NCI-H2107 treated with DMSO at 0.1 percent for 48 hours (cell line): ENCODE measurements at regions not wholly inside any gene's neighbourhood (a gene's known extent, or its start where the extent isn't known, plus 50 kb on each side); places are given as distances from the start of the nearest gene placed in this dataset.
A peak's percentile ranks its signal among the peaks of the same experiment; 100 is the strongest.

Source experiments
- DNase-seq: peaks from one replicate; lab custom pipeline; 2025; ENCODE audit not compliant: unreplicated experiment; lab: John Stamatoyannopoulos, UW

DNA sequence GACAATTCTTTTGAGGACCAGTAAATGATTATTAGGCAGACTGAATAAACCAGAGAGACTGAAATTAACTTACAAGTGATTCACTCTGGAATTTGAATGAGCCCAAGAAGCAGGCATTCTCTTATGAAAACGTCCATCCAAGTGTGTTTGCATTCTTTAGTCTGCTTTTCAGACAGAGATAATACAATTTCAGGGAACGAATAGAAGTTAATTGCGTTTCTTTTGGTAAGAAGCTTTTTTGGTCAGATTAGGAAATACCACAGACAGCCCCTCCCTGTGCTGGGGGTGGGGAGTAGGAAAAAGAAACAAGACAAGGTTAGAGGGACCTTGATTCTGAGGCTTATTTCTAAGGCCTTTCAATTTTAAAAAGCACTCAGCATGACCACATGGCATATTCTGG, 874.4 kb downstream of the SUCLG1 start:
- no peak for DNase-seq

- no peak for DNase-seq
These were observed 876.5 kb downstream of the SUCLG1 start for GRCh38 chr2:83582589-83582988.

DNA sequence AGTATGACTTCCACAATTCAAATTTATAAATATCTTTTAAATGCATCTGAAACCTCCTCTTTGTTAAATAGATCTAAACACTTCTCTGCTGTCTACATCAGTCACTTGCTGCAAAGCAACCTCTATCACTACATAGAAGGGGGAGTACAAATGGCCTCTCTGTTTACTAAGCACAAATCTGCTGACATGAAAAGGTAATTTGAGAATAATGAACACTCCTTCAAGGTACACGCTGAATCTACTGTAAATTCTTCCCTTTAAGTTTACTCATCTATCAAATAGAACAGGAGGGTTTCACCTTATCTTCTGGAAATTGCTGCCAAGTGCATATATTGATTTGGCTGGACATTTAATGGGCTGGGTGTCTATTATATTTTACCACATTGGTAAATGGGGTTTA, 879.6 kb downstream of the SUCLG1 start:
- DNase-seq: peak; percentile 51

- DNase-seq: no peak
These were observed 880.7 kb downstream of the SUCLG1 start for GRCh38 chr2:83578405-83578804.

DNA sequence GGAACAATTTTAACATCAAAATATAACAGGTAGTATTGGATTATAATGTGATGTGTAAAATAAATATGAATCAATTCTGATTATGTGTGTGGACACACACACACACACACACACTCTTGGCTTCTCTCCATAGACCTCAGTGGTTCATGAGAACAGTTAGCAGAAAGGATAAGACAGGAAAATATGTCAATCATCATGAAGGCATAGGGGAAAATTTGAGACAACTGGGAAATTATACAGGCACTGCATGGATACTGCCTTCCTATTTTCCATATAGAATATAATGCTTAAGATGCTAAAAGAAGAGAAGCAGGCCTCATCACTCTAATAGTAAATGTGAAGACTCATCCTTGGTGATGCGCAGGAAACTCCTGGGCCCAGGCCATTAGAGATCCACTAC, 884.5 kb downstream of the SUCLG1 start:
- DNase-seq: no peak

- no peak for DNase-seq
These were observed 886.0 kb downstream of the SUCLG1 start for GRCh38 chr2:83573060-83573459.

DNA sequence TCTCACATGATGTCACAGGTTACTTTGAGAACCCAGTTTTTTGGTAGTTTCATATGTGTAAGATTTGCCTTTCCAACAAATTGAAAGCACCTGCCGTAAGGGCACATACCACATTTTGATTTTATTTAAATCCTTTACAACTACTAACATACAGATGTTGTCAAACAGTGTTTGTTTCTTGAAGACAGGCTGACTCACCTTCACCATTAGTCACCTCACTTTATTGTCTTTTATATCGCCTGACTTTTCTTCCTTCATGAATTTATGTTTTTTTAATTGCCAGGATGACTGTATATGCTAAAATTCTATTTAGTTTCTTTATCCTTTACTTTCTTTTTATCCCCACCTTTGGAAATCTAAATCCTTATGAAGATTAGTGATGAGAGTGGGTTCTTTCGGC, 886.7 kb downstream of the SUCLG1 start:
- DNase-seq: no peak

DNA sequence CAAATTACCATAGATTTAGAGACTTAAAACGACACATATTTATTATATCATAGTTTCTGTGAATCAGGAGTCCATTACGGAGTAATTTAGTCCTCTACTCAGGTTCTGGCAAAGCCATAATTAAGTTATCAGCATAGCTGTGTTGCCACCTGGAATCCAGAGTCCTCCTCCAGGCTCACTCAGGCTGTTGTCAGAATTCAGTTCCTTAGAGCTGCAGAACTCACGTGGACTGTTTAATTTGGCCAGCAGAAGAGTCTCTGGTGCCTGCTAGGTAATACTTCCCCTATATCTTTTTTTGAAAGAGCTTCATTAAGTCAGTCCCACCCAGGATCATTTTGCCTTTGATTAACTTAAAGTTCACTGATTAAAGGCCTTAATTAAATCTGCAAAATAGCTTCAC, 891.5 kb downstream of the SUCLG1 start:
- no peak for DNase-seq

- DNase-seq: no peak
These were observed 893.5 kb downstream of the SUCLG1 start for GRCh38 chr2:83565626-83566025.

DNA sequence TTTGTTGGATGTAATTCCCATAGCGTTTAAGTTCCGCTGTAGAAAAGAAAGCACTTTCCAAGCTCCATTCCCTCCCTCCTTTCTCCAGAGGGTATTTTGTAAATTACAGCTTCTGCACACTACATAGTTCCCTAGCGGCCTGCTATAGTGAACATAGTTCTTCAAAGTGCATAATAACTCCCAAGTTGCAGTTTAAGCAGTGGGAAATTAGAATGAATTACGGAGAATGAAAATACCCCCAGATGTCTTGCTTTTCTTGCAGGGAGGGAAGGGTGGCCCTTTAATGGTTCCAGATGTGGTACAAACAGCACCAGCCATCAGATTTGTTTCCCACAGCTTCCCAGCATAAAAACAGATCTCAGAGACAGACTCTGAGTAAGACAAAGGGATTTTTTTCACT, 893.9 kb downstream of the SUCLG1 start:
- no peak for DNase-seq

- DNase-seq: no peak
These were observed 897.5 kb downstream of the SUCLG1 start for GRCh38 chr2:83561592-83561991.

DNA sequence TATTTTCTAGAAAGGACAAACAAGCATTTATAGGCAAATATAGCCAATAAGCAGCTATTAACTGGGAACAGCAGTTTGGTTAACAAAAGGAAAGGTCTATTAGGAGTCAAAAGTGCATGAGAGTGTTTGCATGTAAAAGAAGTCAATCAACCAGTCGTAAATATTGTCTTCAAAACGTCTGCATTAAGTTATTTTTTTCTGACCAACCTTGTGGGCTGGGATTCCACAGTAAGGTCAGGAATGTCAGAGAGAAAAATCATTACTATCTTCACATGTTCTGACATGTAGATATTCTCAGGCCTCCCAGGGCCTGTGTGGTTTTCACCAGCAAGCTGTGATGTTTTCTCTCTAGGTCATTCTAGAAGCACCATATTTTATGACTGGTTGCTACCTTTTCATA, 922.5 kb downstream of the SUCLG1 start:
- DNase-seq: no peak

GRCh38 chr2:83534416-83534815, 924.7 kb downstream of the SUCLG1 start:
- no peak for DNase-seq

DNA sequence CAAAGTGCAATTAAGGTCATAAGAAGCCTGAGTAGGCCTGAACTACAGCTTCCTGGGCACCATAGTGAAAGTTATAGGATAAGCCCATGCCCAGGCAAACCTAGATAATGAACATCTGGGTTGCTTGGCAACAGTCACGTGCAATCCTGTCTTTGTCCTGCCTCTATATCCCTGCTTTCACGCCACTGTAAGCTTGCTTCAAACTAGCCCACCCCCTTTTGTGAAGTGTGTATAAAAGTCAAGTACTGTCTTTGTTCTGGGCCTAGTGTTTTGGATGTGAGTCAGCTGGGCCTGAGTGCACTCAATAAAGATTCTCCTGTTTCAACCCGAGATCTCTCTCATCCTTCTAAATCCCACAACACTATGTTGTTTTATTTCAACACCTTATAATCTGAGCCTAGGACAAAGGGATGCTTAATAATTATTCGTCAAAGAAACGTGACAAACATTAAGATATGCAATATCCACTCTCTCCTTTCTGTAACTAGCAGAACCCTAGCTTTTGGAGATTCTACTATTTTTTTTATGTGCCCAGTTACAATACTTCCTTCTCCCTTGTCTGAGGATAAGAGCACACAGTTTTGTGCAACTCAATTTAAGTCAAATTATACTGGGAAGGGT, 927.8 kb downstream of the SUCLG1 start:
- peak; percentile 93 for DNase-seq

DNA sequence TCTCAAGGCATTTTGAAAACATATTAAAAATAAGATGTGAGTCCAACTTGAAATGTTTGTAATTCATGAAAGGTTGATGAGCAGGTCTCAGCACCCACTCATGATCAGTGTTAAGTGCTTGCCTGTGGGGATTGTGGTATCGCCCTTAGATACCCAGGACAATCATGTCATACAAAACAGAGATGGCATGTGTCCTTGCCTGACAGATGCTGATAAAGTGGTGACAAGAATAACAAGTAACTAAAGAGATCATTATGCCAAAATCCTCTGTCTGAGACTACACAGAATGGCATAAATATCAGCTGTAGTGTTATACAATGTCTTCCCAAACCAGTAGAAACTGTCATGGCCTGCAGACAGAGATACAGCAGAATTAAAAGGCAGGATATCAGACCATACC, 930.3 kb downstream of the SUCLG1 start:
- DNase-seq: peak; percentile 6

- no peak for DNase-seq
These were observed 936.1 kb downstream of the SUCLG1 start for GRCh38 chr2:83522891-83523493.

GRCh38 chr2:83517727-83518368, 941.2 kb downstream of the SUCLG1 start:
- DNase-seq: no peak

DNA sequence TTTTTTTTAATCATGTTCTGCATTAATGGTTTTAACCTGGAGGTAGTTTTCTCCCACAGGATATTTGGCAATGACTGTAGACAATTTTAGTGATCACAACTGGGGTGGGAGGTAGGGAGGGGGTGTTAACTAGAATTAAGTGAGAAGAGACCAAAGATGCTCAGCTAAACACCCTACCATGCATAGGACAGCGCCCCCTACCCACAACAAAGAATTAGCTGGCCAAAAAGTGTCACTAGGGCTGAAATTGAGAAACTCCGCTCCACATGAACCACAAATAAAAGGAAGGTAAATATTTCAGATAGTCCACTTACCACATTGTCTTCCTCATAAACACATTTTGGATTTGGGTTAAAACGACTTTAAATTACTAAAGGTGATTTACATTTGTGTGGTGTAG, 942.6 kb downstream of the SUCLG1 start:
- no peak for DNase-seq

GRCh38 chr2:83487451-83487850, 971.6 kb downstream of the SUCLG1 start:
- no peak for DNase-seq

- DNase-seq: no peak
These were observed 977.6 kb downstream of the SUCLG1 start for GRCh38 chr2:83481436-83481835.

GRCh38 chr2:83478037-83478436, 981.0 kb downstream of the SUCLG1 start:
- no peak for DNase-seq

- no peak for DNase-seq
These were observed 983.7 kb downstream of the SUCLG1 start for GRCh38 chr2:83475371-83475770.

- DNase-seq: no peak
These were observed 987.4 kb downstream of the SUCLG1 start for GRCh38 chr2:83471655-83472054.
